K562 (cell line): ENCODE measurements at regions not wholly inside any gene's neighbourhood (a gene's known extent, or its start where the extent isn't known, plus 50 kb on each side); places are given as distances from the start of the nearest gene placed in this dataset.

Source experiments
- CBX5 ChIP-seq: IDR thresholded peaks from 2 replicates; pipeline ENCODE4 v1.6.1; 2014; ENCODE audit warnings: low read depth, borderline replicate concordance
- CTCF ChIP-seq, 3 experiments: IDR thresholded peaks in 2 of 3; conservative IDR thresholded peaks in 1 of 3; 2 replicates each; pipeline ENCODE4 v1.5.1; 2011 to 2012; ENCODE audit warnings: low read length in 3 of 3, mild to moderate bottlenecking in 3 of 3, control low read depth in 2 of 3, improper control_type of control experiment in 1 of 3, inconsistent platforms in 1 of 3, low read depth in 1 of 3, mixed read lengths in 1 of 3, moderate library complexity in 1 of 3; ENCODE audit not compliant: insufficient read depth in 2 of 3
- ELK1 ChIP-seq: sonication (generic); formaldehyde crosslinking; IDR thresholded peaks from 2 replicates; pipeline ENCODE4 v1.8.1; 2022; ENCODE audit warnings: missing genetic modification reagents
- ETV6 ChIP-seq, 3 experiments: fragments of 150-350 bp in 1 of 3; sonication (generic) in 1 of 3; formaldehyde crosslinking in 1 of 3; IDR thresholded peaks; 2 replicates each; pipeline versions ENCODE4 v1.6.1 to v1.8.0; 2014 to 2022; ENCODE audit warnings: borderline replicate concordance in 2 of 3, low read depth in 2 of 3, antibody characterized with exemption in 1 of 3, low read length in 1 of 3, mild to moderate bottlenecking in 1 of 3, missing genetic modification reagents in 1 of 3
- FOS ChIP-seq: IDR thresholded peaks from 3 replicates; pipeline ENCODE4 v1.6.1; 2011; ENCODE audit not compliant: insufficient read length; ENCODE audit errors: extremely low read depth
- NCOR1 ChIP-seq: fragments of 450-650 bp; IDR thresholded peaks from 2 replicates; pipeline ENCODE4 v1.6.1; 2016; ENCODE audit warnings: mild to moderate bottlenecking, moderate library complexity
- POLR2A ChIP-seq: fragments of 450-650 bp; conservative IDR thresholded peaks from 2 replicates; pipeline ENCODE4 v1.6.1; 2016
- POLR2AphosphoS5 ChIP-seq: IDR thresholded peaks from 2 replicates; pipeline ENCODE4 v1.6.1; 2011; ENCODE audit warnings: mild to moderate bottlenecking, low read depth, low read length, moderate library complexity; ENCODE audit not compliant: control insufficient read depth, insufficient read depth
- ZNF146 ChIP-seq: IDR thresholded peaks from one replicate; pipeline ENCODE4 v1.6.1; 2018; ENCODE audit warnings: missing compliant biosample characterization; ENCODE audit not compliant: unreplicated experiment
- ZNF212 ChIP-seq: fragments of 450-650 bp; formaldehyde crosslinking; IDR thresholded peaks from 2 replicates; pipeline ENCODE4 v1.4.0; 2020; ENCODE audit warnings: mild to moderate bottlenecking
- ZNF23 ChIP-seq: fragments of 250-450 bp; sonication (Bioruptor Pico); IDR thresholded peaks from 2 replicates; pipeline ENCODE4 v1.4.0; 2020; ENCODE audit warnings: mild to moderate bottlenecking
- ZNF282 ChIP-seq: sonication (generic); formaldehyde crosslinking; IDR thresholded peaks from 2 replicates; pipeline ENCODE4 v1.8.1; 2023; ENCODE audit warnings: missing genetic modification reagents
- TF ChIP-seq, protein P1 (sequence below): sonication (generic); formaldehyde crosslinking; IDR thresholded peaks from 2 replicates; pipeline ENCODE4 v1.8.0; 2023; ENCODE audit warnings: missing genetic modification reagents, mild to moderate bottlenecking, borderline replicate concordance

- TF ChIP-seq CTCF (IDR thresholded peaks at IDR 0.05 in 2 of 3, conservative IDR thresholded peaks at IDR 0.05 in 1 of 3; ENCODE audit: insufficient read depth in 2 of 3, low read depth in 1 of 3, low read length in 3 of 3) (no peak), NCOR1 (no peak), CBX5 (no peak), ETV6 (IDR thresholded peaks at IDR 0.05; ENCODE audit: borderline replicate concordance in 1 of 2, low read depth in 2 of 2, low read length in 1 of 2) (no peak), ETV6 (CRISPR knock-in tag; IDR thresholded peaks at IDR 0.05; ENCODE audit: borderline replicate concordance) (no peak), POLR2AphosphoS5 (no peak), ZNF23 (no peak), ZNF146 (no peak), ZNF212 (CRISPR knock-in tag) (no peak), POLR2A (no peak), FOS (no peak), ZNF282 (CRISPR knock-in tag) (no peak), ELK1 (CRISPR knock-in tag) (no peak)
- TF ChIP-seq, protein P1, sequence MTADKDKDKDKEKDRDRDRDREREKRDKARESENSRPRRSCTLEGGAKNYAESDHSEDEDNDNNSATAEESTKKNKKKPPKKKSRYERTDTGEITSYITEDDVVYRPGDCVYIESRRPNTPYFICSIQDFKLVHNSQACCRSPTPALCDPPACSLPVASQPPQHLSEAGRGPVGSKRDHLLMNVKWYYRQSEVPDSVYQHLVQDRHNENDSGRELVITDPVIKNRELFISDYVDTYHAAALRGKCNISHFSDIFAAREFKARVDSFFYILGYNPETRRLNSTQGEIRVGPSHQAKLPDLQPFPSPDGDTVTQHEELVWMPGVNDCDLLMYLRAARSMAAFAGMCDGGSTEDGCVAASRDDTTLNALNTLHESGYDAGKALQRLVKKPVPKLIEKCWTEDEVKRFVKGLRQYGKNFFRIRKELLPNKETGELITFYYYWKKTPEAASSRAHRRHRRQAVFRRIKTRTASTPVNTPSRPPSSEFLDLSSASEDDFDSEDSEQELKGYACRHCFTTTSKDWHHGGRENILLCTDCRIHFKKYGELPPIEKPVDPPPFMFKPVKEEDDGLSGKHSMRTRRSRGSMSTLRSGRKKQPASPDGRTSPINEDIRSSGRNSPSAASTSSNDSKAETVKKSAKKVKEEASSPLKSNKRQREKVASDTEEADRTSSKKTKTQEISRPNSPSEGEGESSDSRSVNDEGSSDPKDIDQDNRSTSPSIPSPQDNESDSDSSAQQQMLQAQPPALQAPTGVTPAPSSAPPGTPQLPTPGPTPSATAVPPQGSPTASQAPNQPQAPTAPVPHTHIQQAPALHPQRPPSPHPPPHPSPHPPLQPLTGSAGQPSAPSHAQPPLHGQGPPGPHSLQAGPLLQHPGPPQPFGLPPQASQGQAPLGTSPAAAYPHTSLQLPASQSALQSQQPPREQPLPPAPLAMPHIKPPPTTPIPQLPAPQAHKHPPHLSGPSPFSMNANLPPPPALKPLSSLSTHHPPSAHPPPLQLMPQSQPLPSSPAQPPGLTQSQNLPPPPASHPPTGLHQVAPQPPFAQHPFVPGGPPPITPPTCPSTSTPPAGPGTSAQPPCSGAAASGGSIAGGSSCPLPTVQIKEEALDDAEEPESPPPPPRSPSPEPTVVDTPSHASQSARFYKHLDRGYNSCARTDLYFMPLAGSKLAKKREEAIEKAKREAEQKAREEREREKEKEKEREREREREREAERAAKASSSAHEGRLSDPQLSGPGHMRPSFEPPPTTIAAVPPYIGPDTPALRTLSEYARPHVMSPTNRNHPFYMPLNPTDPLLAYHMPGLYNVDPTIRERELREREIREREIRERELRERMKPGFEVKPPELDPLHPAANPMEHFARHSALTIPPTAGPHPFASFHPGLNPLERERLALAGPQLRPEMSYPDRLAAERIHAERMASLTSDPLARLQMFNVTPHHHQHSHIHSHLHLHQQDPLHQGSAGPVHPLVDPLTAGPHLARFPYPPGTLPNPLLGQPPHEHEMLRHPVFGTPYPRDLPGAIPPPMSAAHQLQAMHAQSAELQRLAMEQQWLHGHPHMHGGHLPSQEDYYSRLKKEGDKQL (CRISPR knock-in tag), result no peak
Measured at GRCh38 chr14:82091097-82091496, 557.4 kb upstream of the SEL1L start.
